Mammary epithelial cell (primary cell): ENCODE measurements at regions not wholly inside any gene's neighbourhood (a gene's known extent, or its start where the extent isn't known, plus 50 kb on each side); places are given as distances from the start of the nearest gene placed in this dataset.

Experiments used
- CTCF ChIP-seq, 2 donors: IDR thresholded peaks in 1 of 2; conservative IDR thresholded peaks in 1 of 2; 2 replicates each; pipeline ENCODE4 v1.5.1; 2011 to 2012; ENCODE audit warnings: inconsistent platforms in 2 of 2, low read length in 2 of 2, mild to moderate bottlenecking in 2 of 2, control low read depth in 1 of 2, low read depth in 1 of 2; ENCODE audit not compliant: insufficient read depth in 1 of 2; ENCODE audit errors: extremely low read depth in 1 of 2
- EZH2 ChIP-seq: IDR thresholded peaks from 2 replicates; pipeline ENCODE4 v1.6.1; 2012; ENCODE audit warnings: low read length, inconsistent platforms, borderline replicate concordance

- TF ChIP-seq CTCF (conservative IDR thresholded peaks at IDR 0.05 in 1 of 2, IDR thresholded peaks at IDR 0.05 in 1 of 2; ENCODE audit: extremely low read depth in 1 of 2, insufficient read depth in 1 of 2, low read depth in 1 of 2, low read length in 2 of 2) (no peak), EZH2 (no peak)
These were observed 170.7 kb upstream of the SLC24A3 start for GRCh38 chr20:19041787-19042186.
